Sciatic nerve (tissue), 2 donors: ENCODE measurements at regions not wholly inside any gene's neighbourhood (a gene's known extent, or its start where the extent isn't known, plus 50 kb on each side); places are given as distances from the start of the nearest gene placed in this dataset.

Experiments used
- ATAC-seq: fragments of 200-7000 bp; cut with Tn5 transposase; one replicate; pipeline ENCODE4 v1.9.1; 2020; ENCODE audit warnings: mild to moderate bottlenecking, moderate library complexity
- DNase-seq: peaks from one replicate; pipeline ENCODE4 v3.0.0-alpha.2; 2020; ENCODE audit warnings: low spot score
- intact Hi-C: fragments of 100-400 bp; cut with DNase I; formaldehyde crosslinking; loops from one replicate; pipeline ENCODE4 v1.14.2; 2022
- donor health status: DM: no; HTN: no; CAD: no.
- donor health status: DM: no; HTN: no; CAD: no.

GRCh38 chr1:56331207-56331891 is 248.0 kb downstream of the PLPP3 start:
- ATAC-seq (peak; percentile 52), DNase-seq (no peak)
- intact Hi-C loops = no loop called here

- ATAC-seq (no peak), DNase-seq (no peak)
- intact Hi-C loops = no loop called here
These were observed 248.9 kb downstream of the PLPP3 start for GRCh38 chr1:56330391-56331026.

GRCh38 chr1:56329970-56330369 is 249.4 kb downstream of the PLPP3 start:
- no peak for DNase-seq
- intact Hi-C loops = no loop called here
- peak; percentile 18 for ATAC-seq

GRCh38 chr1:56327195-56327594 is 252.2 kb downstream of the PLPP3 start:
- ATAC-seq (no peak), DNase-seq (no peak)
- intact Hi-C loops = no loop called here

- intact Hi-C loops = no loop called here
- no peak for DNase-seq
- no peak for ATAC-seq
These were observed 253.3 kb downstream of the PLPP3 start for GRCh38 chr1:56326056-56326455.

- ATAC-seq = no peak
These were observed 254.9 kb downstream of the PLPP3 start for GRCh38 chr1:56324504-56324903.

GRCh38 chr1:56322211-56322610 is 257.2 kb downstream of the PLPP3 start:
- intact Hi-C loops = no loop called here
- DNase-seq (no peak), ATAC-seq (peak; percentile 58)

More at GRCh38 chr1:56324504-56324903, 254.9 kb downstream of the PLPP3 start:
- no peak for DNase-seq
- intact Hi-C loops = no loop called here

GRCh38 chr1:56321150-56321490 is 258.2 kb downstream of the PLPP3 start:
- ATAC-seq = peak; percentile 38
- intact Hi-C loops = no loop called here
- no peak for DNase-seq

GRCh38 chr1:56320464-56321149 is 258.8 kb downstream of the PLPP3 start:
- intact Hi-C loops = no loop called here
- ATAC-seq = peak; percentile 63
- no peak for DNase-seq

GRCh38 chr1:56317722-56318121 is 261.6 kb downstream of the PLPP3 start:
- ATAC-seq (no peak), DNase-seq (no peak)
- intact Hi-C loops = no loop called here

- ATAC-seq (no peak), DNase-seq (no peak)
- intact Hi-C loops = no loop called here
These were observed 263.9 kb downstream of the PLPP3 start for GRCh38 chr1:56315293-56315942.

- no peak for DNase-seq
- intact Hi-C loops = no loop called here
- ATAC-seq = no peak
These were observed 265.8 kb downstream of the PLPP3 start for GRCh38 chr1:56313560-56313959.

GRCh38 chr1:56311766-56312165 is 267.6 kb downstream of the PLPP3 start:
- ATAC-seq = no peak
- intact Hi-C loops = no loop called here
- DNase-seq = no peak

- intact Hi-C loops = no loop called here
- ATAC-seq = no peak
- no peak for DNase-seq
These were observed 268.4 kb downstream of the PLPP3 start for GRCh38 chr1:56310945-56311344.

GRCh38 chr1:56309065-56309464 is 270.3 kb downstream of the PLPP3 start:
- no peak for DNase-seq
- intact Hi-C loops = no loop called here

GRCh38 chr1:56304975-56305374 is 274.4 kb downstream of the PLPP3 start:
- intact Hi-C loops = no loop called here
- DNase-seq (no peak), ATAC-seq (no peak)

More at GRCh38 chr1:56309065-56309464, 270.3 kb downstream of the PLPP3 start:
- ATAC-seq = peak; percentile 68

- DNase-seq = no peak
- intact Hi-C loops = no loop called here
These were observed 275.6 kb downstream of the PLPP3 start for GRCh38 chr1:56303805-56304204.

GRCh38 chr1:56302878-56303277 is 276.5 kb downstream of the PLPP3 start:
- ATAC-seq (no peak), DNase-seq (no peak)
- intact Hi-C loops = no loop called here

More at GRCh38 chr1:56303805-56304204, 275.6 kb downstream of the PLPP3 start:
- ATAC-seq = peak; percentile 85

- ATAC-seq (no peak), DNase-seq (no peak)
- intact Hi-C loops = no loop called here
These were observed 277.6 kb downstream of the PLPP3 start for GRCh38 chr1:56301791-56302190.

- ATAC-seq (no peak), DNase-seq (no peak)
- intact Hi-C loops = no loop called here
These were observed 278.5 kb downstream of the PLPP3 start for GRCh38 chr1:56300836-56301235.
